AG10803 (cell line): ENCODE measurements at regions not wholly inside any gene's neighbourhood (a gene's known extent, or its start where the extent isn't known, plus 50 kb on each side); places are given as distances from the start of the nearest gene placed in this dataset.
A peak's percentile ranks its signal among the peaks of the same experiment; 100 is the strongest.

Experiments used
- DNase-seq: peaks from one replicate; pipeline ENCODE4 v3.0.0; 2010; ENCODE audit warnings: low read depth
- H3K4me3 ChIP-seq: 2 replicates; pipeline ENCODE4 v1.5.1; 2011; ENCODE audit warnings: mild to moderate bottlenecking, low read length, control low read depth
- CTCF ChIP-seq: conservative IDR thresholded peaks from 2 replicates; pipeline ENCODE4 v1.5.1; 2011; ENCODE audit warnings: mild to moderate bottlenecking, low read length, control low read depth, inconsistent platforms

GRCh38 chr18:23399067-23399466, 54.0 kb upstream of the RIOK3 start:
- DNase-seq = no peak
- TF ChIP-seq CTCF = no peak
- H3K4me3 ChIP-seq = no peak overlapping the region

- no peak for DNase-seq
- TF ChIP-seq CTCF = no peak
Measured at GRCh38 chr18:23400918-23401317, 52.2 kb upstream of the RIOK3 start.

GRCh38 chr18:23401400-23402347, 51.4 kb upstream of the RIOK3 start:
- peak; percentile 68 for DNase-seq
- H3K4me3 ChIP-seq = no peak overlapping the region
- no peak for TF ChIP-seq CTCF

More at GRCh38 chr18:23400918-23401317, 52.2 kb upstream of the RIOK3 start:
- no peak overlapping the region for H3K4me3 ChIP-seq
